HG02678 (cell line): ENCODE measurements at regions not wholly inside any gene's neighbourhood (a gene's known extent, or its start where the extent isn't known, plus 50 kb on each side); places are given as distances from the start of the nearest gene placed in this dataset.
"Not testable (repeated sequence)": the region's sequence is repeated elsewhere in the genome, so short reads cannot be mapped to it uniquely, and the experiment has no call there.

ENCODE experiments used
- ATAC-seq: cut with Tn5 transposase; IDR thresholded peaks from one replicate; pipeline ENCODE4 v1.9.1; 2021; ENCODE audit warnings: mild to moderate bottlenecking, moderate library complexity; ENCODE audit not compliant: unreplicated experiment

GRCh38 chr10:4249841-4250586 lies 465.0 kb upstream of the KLF6 start:
- no peak for ATAC-seq

GRCh38 chr10:4247379-4247778 lies 462.4 kb upstream of the KLF6 start:
- no peak for ATAC-seq

- no peak for ATAC-seq
These were observed 461.9 kb upstream of the KLF6 start for GRCh38 chr10:4246881-4247358.

GRCh38 chr10:4243651-4244050 lies 458.6 kb upstream of the KLF6 start:
- ATAC-seq, result no peak

- ATAC-seq, result no peak
These were observed 458.2 kb upstream of the KLF6 start for GRCh38 chr10:4243169-4243568.

- ATAC-seq, result no peak
These were observed 457.6 kb upstream of the KLF6 start for GRCh38 chr10:4242561-4243035.

GRCh38 chr10:4241724-4242345 lies 456.8 kb upstream of the KLF6 start:
- ATAC-seq, result no peak

- no peak for ATAC-seq
These were observed 455.7 kb upstream of the KLF6 start for GRCh38 chr10:4240608-4241197.

GRCh38 chr10:4239186-4239585 lies 454.2 kb upstream of the KLF6 start:
- ATAC-seq, result no peak

- not testable (repeated sequence) for ATAC-seq
These were observed 451.9 kb upstream of the KLF6 start for GRCh38 chr10:4236905-4237304.

GRCh38 chr10:4234661-4235060 lies 449.7 kb upstream of the KLF6 start:
- ATAC-seq, result no peak

GRCh38 chr10:4231439-4231838 lies 446.4 kb upstream of the KLF6 start:
- ATAC-seq, result no peak

GRCh38 chr10:4230036-4230435 lies 445.0 kb upstream of the KLF6 start:
- ATAC-seq, result no peak

- no peak for ATAC-seq
These were observed 444.1 kb upstream of the KLF6 start for GRCh38 chr10:4229106-4229505.

- ATAC-seq, result no peak
These were observed 442.6 kb upstream of the KLF6 start for GRCh38 chr10:4227586-4227985.

GRCh38 chr10:4226941-4227540 lies 442.0 kb upstream of the KLF6 start:
- no peak for ATAC-seq

GRCh38 chr10:4224178-4224577 lies 439.2 kb upstream of the KLF6 start:
- no peak for ATAC-seq

- ATAC-seq, result not testable (repeated sequence)
These were observed 436.3 kb upstream of the KLF6 start for GRCh38 chr10:4221310-4221709.

- no peak for ATAC-seq
These were observed 434.9 kb upstream of the KLF6 start for GRCh38 chr10:4219901-4220300.

- ATAC-seq, result no peak
These were observed 432.6 kb upstream of the KLF6 start for GRCh38 chr10:4217653-4218052.

- no peak for ATAC-seq
These were observed 432.2 kb upstream of the KLF6 start for GRCh38 chr10:4217187-4217586.

- no peak for ATAC-seq
These were observed 431.7 kb upstream of the KLF6 start for GRCh38 chr10:4216726-4217125.
